ENCODE measurements at regions not wholly inside any gene's neighbourhood (a gene's known extent, or its start where the extent isn't known, plus 50 kb on each side); places are given as distances from the start of the nearest gene placed in this dataset.

GRCh38 chr2:117406443-117406842 lies 408.0 kb upstream of the DDX18 start:
- POLR2A ChIA-PET: no interaction called here
- CTCF ChIA-PET: no interaction called here

More at GRCh38 chr2:117406443-117406842, 408.0 kb upstream of the DDX18 start:
- no peak overlapping the region for H3K4me3 ChIP-seq (replicated peaks in 1 of 3; ENCODE audit: insufficient read depth in 1 of 3, low read depth in 1 of 3, low read length in 3 of 3)
- no peaks in the 10 kb centered on the region for H3K27me3 ChIP-seq (ENCODE audit: control insufficient read depth in 2 of 2, insufficient read depth in 2 of 2, low read length in 2 of 2)
- no peaks in the 10 kb centered on the region for H3K4me1 ChIP-seq (ENCODE audit: control insufficient read depth, extremely low read depth, insufficient read depth, low read length)
- H3K9ac ChIP-seq (replicated peaks; ENCODE audit: extremely low read depth, insufficient read depth, low read length): no peak overlapping the region
- no peak for TF ChIP-seq MAX (IDR thresholded peaks at IDR 0.05; ENCODE audit: insufficient read depth, insufficient read length)
- TF ChIP-seq POLR2AphosphoS5 (IDR thresholded peaks at IDR 0.05; ENCODE audit: insufficient read depth, low read depth, low read length): no peak
- no peak for TF ChIP-seq MYC (IDR thresholded peaks at IDR 0.05; ENCODE audit: low read depth, low read length)
- no peak for TF ChIP-seq FOS (IDR thresholded peaks at IDR 0.05; ENCODE audit: borderline replicate concordance, insufficient read depth, low read length)
- no peak for TF ChIP-seq JUN (IDR thresholded peaks at IDR 0.05; ENCODE audit: borderline replicate concordance, insufficient read depth, insufficient read length, low read depth)
- TF ChIP-seq CTCF (IDR thresholded peaks at IDR 0.05; ENCODE audit: extremely low read depth in 1 of 2, insufficient read depth in 1 of 2, low read depth in 1 of 2, low read length in 2 of 2): no peak
- TF ChIP-seq GATA2 (IDR thresholded peaks at IDR 0.05; ENCODE audit: insufficient read depth, insufficient read length, low read depth, low read length): no peak
- no peaks in the 10 kb centered on the region for H3K79me2 ChIP-seq (ENCODE audit: control insufficient read depth, insufficient read depth, low read length)
- dilution Hi-C loops (cut with MboI; ENCODE audit: extremely low pct_ligation_motif_present, low sequenced_read_pairs) (no loop called here), intact Hi-C loops (cut with micrococcal nuclease) (no loop called here)
- no peak overlapping the region for H3K4me2 ChIP-seq (ENCODE audit: insufficient read depth, low read length)
- H3K9me3 ChIP-seq (replicated peaks; ENCODE audit: control insufficient read depth, insufficient read depth, low read length): no peaks in the 10 kb centered on the region
- no peaks in the 10 kb centered on the region for H4K20me1 ChIP-seq (replicated peaks; ENCODE audit: control insufficient read depth, extremely low read depth, insufficient read depth, low read length)
- H3K9me1 ChIP-seq (replicated peaks; ENCODE audit: control insufficient read depth, extremely low read depth, insufficient read depth, low read length): no peaks in the 10 kb centered on the region
- H2AFZ ChIP-seq (ENCODE audit: low read depth, low read length): no peak overlapping the region
- DNase-seq (ENCODE audit: low read depth, low spot score) (no peak), FAIRE-seq (no peak)
- no peak overlapping the region for H3K27ac ChIP-seq (ENCODE audit: insufficient read depth, low read depth, low read length)
- H3K36me3 ChIP-seq (ENCODE audit: control insufficient read depth in 2 of 2, extremely low read depth in 1 of 2, insufficient read depth in 2 of 2, low read length in 2 of 2): no peaks in the 10 kb centered on the region
- BruUV-seq (replicated peaks): no TSS peak
